ENCODE measurements at regions not wholly inside any gene's neighbourhood (a gene's known extent, or its start where the extent isn't known, plus 50 kb on each side); places are given as distances from the start of the nearest gene placed in this dataset.
A peak's percentile ranks its signal among the peaks of the same experiment; 100 is the strongest.
"Not testable (repeated sequence)": the region's sequence is repeated elsewhere in the genome, so short reads cannot be mapped to it uniquely, and the experiment has no call there.

- no peak for DNase-seq
Observed at GRCh38 chr5:1725641-1726468, 73.8 kb downstream of the MRPL36 start.

GRCh38 chr5:1724822-1725602, 74.6 kb downstream of the MRPL36 start:
- Mint-ChIP-seq H3K9me3 (peaks cover 1 to 8% of the 10 kb centered on the region in 2 donors), H3K4me1 (peaks cover 0 to 4% of the 10 kb centered on the region in 2 donors), H3K36me3 (no peaks in the 10 kb centered on the region), H3K27ac (no peak overlapping the region), H3K4me3 (no peak overlapping the region), H3K27me3 (peaks cover 32 to 40% of the 10 kb centered on the region in 2 donors)
- DNase-seq (no peak), ATAC-seq (replicated peaks) (no peak)

More at GRCh38 chr5:1725641-1726468, 73.8 kb downstream of the MRPL36 start:
- Mint-ChIP-seq H3K9me3 (no peaks in the 10 kb centered on the region), H3K27ac (no peak overlapping the region), H3K27me3 (peaks cover 27 to 43% of the 10 kb centered on the region in 2 donors), H3K4me3 (no peak overlapping the region), H3K4me1 (peaks cover 0 to 4% of the 10 kb centered on the region in 2 donors), H3K36me3 (no peaks in the 10 kb centered on the region)
- no peak for ATAC-seq (replicated peaks)

GRCh38 chr5:1723957-1724821, 75.4 kb downstream of the MRPL36 start:
- no peak for ATAC-seq (replicated peaks)
- peaks cover 0 to 4% of the 10 kb centered on the region in 2 donors for H3K4me1 Mint-ChIP-seq
- H3K27me3 Mint-ChIP-seq, result peaks cover 32 to 38% of the 10 kb centered on the region in 2 donors
- peaks cover 7 to 16% of the 10 kb centered on the region in 2 donors for H3K9me3 Mint-ChIP-seq
- DNase-seq, result no peak
- no peak overlapping the region for H3K27ac Mint-ChIP-seq
- no peaks in the 10 kb centered on the region for H3K36me3 Mint-ChIP-seq
- H3K4me3 Mint-ChIP-seq, result no peak overlapping the region

GRCh38 chr5:1723476-1723875, 76.2 kb downstream of the MRPL36 start:
- Mint-ChIP-seq H3K9me3 (peaks cover 10 to 19% of the 10 kb centered on the region in 2 donors), H3K4me1 (peaks cover 0 to 4% of the 10 kb centered on the region in 2 donors), H3K27ac (no peak overlapping the region), H3K36me3 (no peaks in the 10 kb centered on the region), H3K4me3 (no peak overlapping the region), H3K27me3 (peaks cover 32 to 38% of the 10 kb centered on the region in 2 donors)
- DNase-seq (no peak), ATAC-seq (replicated peaks) (no peak)

- ATAC-seq (replicated peaks), result no peak
- peaks cover 0 to 4% of the 10 kb centered on the region in 2 donors for H3K4me1 Mint-ChIP-seq
- H3K4me3 Mint-ChIP-seq, result no peak overlapping the region
- no peaks in the 10 kb centered on the region for H3K36me3 Mint-ChIP-seq
- H3K27ac Mint-ChIP-seq, result no peak overlapping the region
- no peak for DNase-seq
- peaks cover 26 to 38% of the 10 kb centered on the region in 2 donors for H3K27me3 Mint-ChIP-seq
- peaks cover 15 to 23% of the 10 kb centered on the region in 2 donors for H3K9me3 Mint-ChIP-seq
Observed at GRCh38 chr5:1722877-1723276, 76.8 kb downstream of the MRPL36 start.

GRCh38 chr5:1720396-1721110, 79.1 kb downstream of the MRPL36 start:
- H3K4me3 Mint-ChIP-seq, result no peak overlapping the region

GRCh38 chr5:1719860-1720259, 79.8 kb downstream of the MRPL36 start:
- ATAC-seq (replicated peaks), result no peak
- no peak for DNase-seq

More at GRCh38 chr5:1720396-1721110, 79.1 kb downstream of the MRPL36 start:
- ATAC-seq (replicated peaks), result no peak
- no peak for DNase-seq
- Mint-ChIP-seq H3K27me3 (peaks cover 17 to 27% of the 10 kb centered on the region in 2 donors), H3K9me3 (peaks cover 15 to 23% of the 10 kb centered on the region in 2 donors), H3K36me3 (no peaks in the 10 kb centered on the region), H3K27ac (no peak overlapping the region), H3K4me1 (peaks cover 0 to 2% of the 10 kb centered on the region in 2 donors)

GRCh38 chr5:1718669-1719068, 81.0 kb downstream of the MRPL36 start:
- peaks cover 4 to 22% of the 10 kb centered on the region in 2 donors for H3K27me3 Mint-ChIP-seq
- no peaks in the 10 kb centered on the region for H3K36me3 Mint-ChIP-seq
- DNase-seq, result no peak
- no peaks in the 10 kb centered on the region for H3K4me1 Mint-ChIP-seq
- no peak overlapping the region for H3K4me3 Mint-ChIP-seq
- no peak for ATAC-seq (replicated peaks)
- no peak overlapping the region for H3K27ac Mint-ChIP-seq
- peaks cover 15 to 23% of the 10 kb centered on the region in 2 donors for H3K9me3 Mint-ChIP-seq

More at GRCh38 chr5:1719860-1720259, 79.8 kb downstream of the MRPL36 start:
- H3K4me3 Mint-ChIP-seq, result no peak overlapping the region
- peaks cover 15 to 23% of the 10 kb centered on the region in 2 donors for H3K9me3 Mint-ChIP-seq
- H3K27me3 Mint-ChIP-seq, result peaks cover 11 to 23% of the 10 kb centered on the region in 2 donors
- H3K36me3 Mint-ChIP-seq, result no peaks in the 10 kb centered on the region
- no peak overlapping the region for H3K27ac Mint-ChIP-seq
- H3K4me1 Mint-ChIP-seq, result no peaks in the 10 kb centered on the region

GRCh38 chr5:1710091-1710490, 89.5 kb downstream of the MRPL36 start:
- DNase-seq; H3K9me3 Mint-ChIP-seq; H3K36me3 Mint-ChIP-seq; H3K4me3 Mint-ChIP-seq; H3K4me1 Mint-ChIP-seq; ATAC-seq (replicated peaks); H3K27ac Mint-ChIP-seq: not testable (repeated sequence)
- H3K27me3 Mint-ChIP-seq, result peaks cover 30 to 39% of the 10 kb centered on the region in 2 donors

GRCh38 chr5:1709171-1709803, 90.3 kb downstream of the MRPL36 start:
- DNase-seq (no peak), ATAC-seq (replicated peaks) (no peak)
- peak overlapping the region; percentile 2 for H3K27ac Mint-ChIP-seq
- H3K4me3 Mint-ChIP-seq, result no peak overlapping the region
- H3K36me3 Mint-ChIP-seq, result no peaks in the 10 kb centered on the region
- H3K9me3 Mint-ChIP-seq, result peaks cover 0 to 1% of the 10 kb centered on the region in 2 donors
- H3K27me3 Mint-ChIP-seq, result peaks cover 36 to 43% of the 10 kb centered on the region in 2 donors
- peaks cover 0 to 5% of the 10 kb centered on the region in 2 donors for H3K4me1 Mint-ChIP-seq

GRCh38 chr5:1708592-1709141, 91.0 kb downstream of the MRPL36 start:
- H3K4me1 Mint-ChIP-seq, result peaks cover 0 to 5% of the 10 kb centered on the region in 2 donors
- H3K4me3 Mint-ChIP-seq, result no peak overlapping the region
- DNase-seq (no peak), ATAC-seq (replicated peaks) (no peak)
- no peak overlapping the region for H3K27ac Mint-ChIP-seq
- peaks cover 0 to 1% of the 10 kb centered on the region in 2 donors for H3K9me3 Mint-ChIP-seq
- peaks cover 37 to 46% of the 10 kb centered on the region in 2 donors for H3K27me3 Mint-ChIP-seq
- no peaks in the 10 kb centered on the region for H3K36me3 Mint-ChIP-seq

- no peak overlapping the region for H3K27ac Mint-ChIP-seq
- peaks cover 47 to 53% of the 10 kb centered on the region in 2 donors for H3K27me3 Mint-ChIP-seq
- ATAC-seq (replicated peaks) (no peak), DNase-seq (no peak)
- H3K9me3 Mint-ChIP-seq, result no peaks in the 10 kb centered on the region
- H3K4me1 Mint-ChIP-seq, result peaks cover 0 to 5% of the 10 kb centered on the region in 2 donors
- H3K4me3 Mint-ChIP-seq, result no peak overlapping the region
- no peaks in the 10 kb centered on the region for H3K36me3 Mint-ChIP-seq
Observed at GRCh38 chr5:1707467-1707866, 92.2 kb downstream of the MRPL36 start.

- H3K9me3 Mint-ChIP-seq, result no peaks in the 10 kb centered on the region
- DNase-seq (no peak), ATAC-seq (replicated peaks) (no peak)
- H3K4me1 Mint-ChIP-seq, result peaks cover 0 to 5% of the 10 kb centered on the region in 2 donors
- peaks cover 53 to 54% of the 10 kb centered on the region in 2 donors for H3K27me3 Mint-ChIP-seq
- no peak overlapping the region for H3K27ac Mint-ChIP-seq
- H3K36me3 Mint-ChIP-seq, result no peaks in the 10 kb centered on the region
- H3K4me3 Mint-ChIP-seq, result no peak overlapping the region
Observed at GRCh38 chr5:1706428-1706827, 93.2 kb downstream of the MRPL36 start.
